HEK293 (cell line): ENCODE measurements at regions not wholly inside any gene's neighbourhood (a gene's known extent, or its start where the extent isn't known, plus 50 kb on each side); places are given as distances from the start of the nearest gene placed in this dataset.

Source experiments
- CTCF ChIA-PET: fragments of 350-600 bp; formaldehyde crosslinking; extraction: SDS; loops from one replicate; lab custom pipeline; 2021; ENCODE audit warnings: antibody characterized with exemption; lab: Yijun Ruan, JAX
- POLR2A ChIA-PET: fragments of 300-600 bp; formaldehyde crosslinking; extraction: SDS; loops from one replicate; lab custom pipeline; 2020; ENCODE audit warnings: antibody characterized with exemption, inconsistent platforms; lab: Yijun Ruan, JAX
- H3K27ac ChIP-seq: fragments of 200-500 bp; sonication (Bioruptor generic); 2 replicates; pipeline ENCODE4 v1.5.1; 2014; ENCODE audit warnings: low read depth, low read length, control low read depth, inconsistent platforms; ENCODE audit errors: extremely low read depth
- H3K36me3 ChIP-seq, 2 experiments: fragments of 200-500 bp in 1 of 2; sonication (Bioruptor generic) in 1 of 2; 1 replicate in 1 of 2; 2 replicates in 1 of 2; pipeline ENCODE4 v1.5.1; 2014 to 2017; ENCODE audit warnings: inconsistent platforms in 2 of 2, low read length in 2 of 2; ENCODE audit not compliant: control insufficient read depth in 2 of 2, insufficient read depth in 1 of 2
- H3K4me1 ChIP-seq: fragments of 200-500 bp; sonication (Bioruptor generic); 2 replicates; pipeline ENCODE4 v1.5.1; 2014; ENCODE audit warnings: mild to moderate bottlenecking, low read length, inconsistent platforms; ENCODE audit not compliant: control insufficient read depth, insufficient read depth
- H3K4me3 ChIP-seq: 2 replicates; pipeline ENCODE4 v1.5.1; 2011; ENCODE audit warnings: low read depth, mild to moderate bottlenecking, control low read depth, low read length, moderate library complexity
- H3K9me3 ChIP-seq: fragments of 200-500 bp; sonication (Bioruptor generic); 2 replicates; pipeline ENCODE4 v1.5.1; 2014; ENCODE audit warnings: low read depth, low read length, inconsistent platforms; ENCODE audit not compliant: control insufficient read depth, insufficient read depth
- ELK4 ChIP-seq: IDR thresholded peaks from 2 replicates; pipeline ENCODE4 v1.6.1; 2011; ENCODE audit warnings: mild to moderate bottlenecking, low read depth, low read length, borderline replicate concordance
- INSM2 ChIP-seq: fragments of 450-650 bp; formaldehyde crosslinking; IDR thresholded peaks from 2 replicates; pipeline ENCODE4 v1.5.1; 2016; ENCODE audit warnings: missing biosample characterization, missing genetic modification characterization
- KLF1 ChIP-seq: fragments of 450-650 bp; formaldehyde crosslinking; IDR thresholded peaks from 2 replicates; pipeline ENCODE4 v1.5.1; 2016; ENCODE audit warnings: missing biosample characterization, missing genetic modification characterization
- SP7 ChIP-seq: fragments of 450-650 bp; formaldehyde crosslinking; IDR thresholded peaks from 2 replicates; pipeline ENCODE4 v1.5.1; 2016; ENCODE audit warnings: missing biosample characterization, missing genetic modification characterization
- YY1 ChIP-seq: fragments of 450-650 bp; formaldehyde crosslinking; IDR thresholded peaks from 2 replicates; pipeline ENCODE4 v1.5.1; 2018; ENCODE audit warnings: missing biosample characterization, missing genetic modification characterization
- ZBTB17 ChIP-seq: fragments of 450-650 bp; formaldehyde crosslinking; IDR thresholded peaks from 2 replicates; pipeline ENCODE4 v1.5.1; 2016; ENCODE audit warnings: missing biosample characterization, missing genetic modification characterization
- ZBTB21 ChIP-seq: fragments of 450-650 bp; formaldehyde crosslinking; IDR thresholded peaks from 2 replicates; pipeline ENCODE4 v1.5.1; 2017; ENCODE audit warnings: missing biosample characterization, missing genetic modification characterization
- ZBTB48 ChIP-seq: fragments of 450-650 bp; formaldehyde crosslinking; IDR thresholded peaks from 2 replicates; pipeline ENCODE4 v1.5.1; 2016; ENCODE audit warnings: missing biosample characterization, missing genetic modification characterization
- ZNF248 ChIP-seq: fragments of 450-650 bp; formaldehyde crosslinking; IDR thresholded peaks from 2 replicates; pipeline ENCODE4 v1.5.1; 2017; ENCODE audit warnings: missing biosample characterization, missing genetic modification characterization
- ZNF280D ChIP-seq: fragments of 450-650 bp; formaldehyde crosslinking; IDR thresholded peaks from 2 replicates; pipeline ENCODE4 v1.5.1; 2016; ENCODE audit warnings: missing biosample characterization, missing genetic modification characterization
- ZNF311 ChIP-seq: fragments of 450-650 bp; formaldehyde crosslinking; IDR thresholded peaks from 2 replicates; pipeline ENCODE4 v1.5.1; 2017; ENCODE audit warnings: missing biosample characterization, missing genetic modification characterization, borderline replicate concordance
- ZNF341 ChIP-seq: fragments of 450-650 bp; formaldehyde crosslinking; IDR thresholded peaks from 2 replicates; pipeline ENCODE4; 2016; ENCODE audit warnings: low read depth, missing biosample characterization, missing genetic modification characterization
- ZNF354C ChIP-seq: fragments of 450-650 bp; formaldehyde crosslinking; IDR thresholded peaks from 2 replicates; pipeline ENCODE4 v1.5.1; 2016; ENCODE audit warnings: missing biosample characterization, missing genetic modification characterization, low read depth, borderline replicate concordance
- ZNF366 ChIP-seq: fragments of 450-650 bp; formaldehyde crosslinking; conservative IDR thresholded peaks from 2 replicates; pipeline ENCODE4 v1.5.1; 2016; ENCODE audit warnings: missing biosample characterization, missing genetic modification characterization
- ZNF391 ChIP-seq: fragments of 450-650 bp; formaldehyde crosslinking; IDR thresholded peaks from 2 replicates; pipeline ENCODE4 v1.5.1; 2016; ENCODE audit warnings: low read depth, missing biosample characterization, missing genetic modification characterization, borderline replicate concordance
- ZNF394 ChIP-seq: fragments of 450-650 bp; formaldehyde crosslinking; IDR thresholded peaks from 2 replicates; pipeline ENCODE4 v1.5.1; 2016; ENCODE audit warnings: missing biosample characterization, missing genetic modification characterization, mild to moderate bottlenecking, moderate library complexity, borderline replicate concordance
- ZNF518A ChIP-seq: fragments of 450-650 bp; formaldehyde crosslinking; conservative IDR thresholded peaks from 2 replicates; pipeline ENCODE4 v1.5.1; 2016; ENCODE audit warnings: low read depth, missing biosample characterization, missing genetic modification characterization
- ZNF561 ChIP-seq: fragments of 450-650 bp; IDR thresholded peaks from 2 replicates; pipeline ENCODE4 v1.5.1; 2018; ENCODE audit warnings: missing biosample characterization, missing genetic modification characterization, borderline replicate concordance
- ZNF645 ChIP-seq: fragments of 450-650 bp; formaldehyde crosslinking; IDR thresholded peaks from 2 replicates; pipeline ENCODE4; 2016; ENCODE audit warnings: missing biosample characterization, missing genetic modification characterization
- ZNF704 ChIP-seq: fragments of 450-650 bp; formaldehyde crosslinking; IDR thresholded peaks from 2 replicates; pipeline ENCODE4 v1.5.1; 2016; ENCODE audit warnings: missing biosample characterization, missing genetic modification characterization

- POLR2A ChIA-PET: no interaction called here
- no peaks in the 10 kb centered on the region; the same call in 1 of the 2 replicates for H3K4me1 ChIP-seq
- no peaks in the 10 kb centered on the region for H3K9me3 ChIP-seq
- no peak overlapping the region for H3K27ac ChIP-seq
- CTCF ChIA-PET: no interaction called here
- TF ChIP-seq ZNF341 (tag by site-specific recombination) (no peak), ZNF311 (tag by site-specific recombination) (no peak), ZNF704 (tag by site-specific recombination) (no peak), SP7 (tag by site-specific recombination) (no peak), ZNF366 (tag by site-specific recombination) (no peak), ELK4 (no peak), ZBTB17 (tag by site-specific recombination) (no peak), ZNF280D (tag by site-specific recombination) (no peak), KLF1 (tag by site-specific recombination) (no peak), ZNF391 (tag by site-specific recombination) (no peak), ZNF518A (tag by site-specific recombination) (no peak)
- TF ChIP-seq, all 188 proteins: peak for 0
- Histone ChIP-seq H3K36me3 (no peaks in the 10 kb centered on the region), H3K4me3 (no peak overlapping the region)
These were observed 427.2 kb upstream of the CBLB start for GRCh38 chr3:106296062-106296461.

- no peak overlapping the region for H3K27ac ChIP-seq
- no peaks in the 10 kb centered on the region; the same call in 1 of the 2 replicates for H3K4me1 ChIP-seq
- H3K36me3 ChIP-seq: no peaks in the 10 kb centered on the region
- no peak overlapping the region for H3K4me3 ChIP-seq
- POLR2A ChIA-PET: no interaction called here
- no peaks in the 10 kb centered on the region for H3K9me3 ChIP-seq
- CTCF ChIA-PET: no interaction called here
- TF ChIP-seq ZNF645 (tag by site-specific recombination): no peak
- TF ChIP-seq ZBTB48 (tag by site-specific recombination): no peak
- TF ChIP-seq ZNF394: no peak
- TF ChIP-seq ZNF354C (tag by site-specific recombination): no peak
- no peak for TF ChIP-seq ZBTB21 (tag by site-specific recombination)
- TF ChIP-seq INSM2: no peak
- no peak for TF ChIP-seq YY1 (tag by site-specific recombination)
- no peak for TF ChIP-seq ZNF248 (tag by site-specific recombination)
- no peak for TF ChIP-seq ZNF561 (tag by site-specific recombination)
These were observed 430.7 kb upstream of the CBLB start for GRCh38 chr3:106299300-106300098.
